Mammary epithelial cell (primary cell): ENCODE measurements at regions not wholly inside any gene's neighbourhood (a gene's known extent, or its start where the extent isn't known, plus 50 kb on each side); places are given as distances from the start of the nearest gene placed in this dataset.

Experiments used
- EZH2 ChIP-seq: IDR thresholded peaks from 2 replicates; pipeline ENCODE4 v1.6.1; 2012; ENCODE audit warnings: low read length, inconsistent platforms, borderline replicate concordance
- TF ChIP-seq, protein P1 (sequence below), 2 donors: IDR thresholded peaks in 1 of 2; conservative IDR thresholded peaks in 1 of 2; 2 replicates each; pipeline ENCODE4 v1.5.1; 2011 to 2012; ENCODE audit warnings: inconsistent platforms in 2 of 2, low read length in 2 of 2, mild to moderate bottlenecking in 2 of 2, control low read depth in 1 of 2, low read depth in 1 of 2; ENCODE audit not compliant: insufficient read depth in 1 of 2; ENCODE audit errors: extremely low read depth in 1 of 2

DNA sequence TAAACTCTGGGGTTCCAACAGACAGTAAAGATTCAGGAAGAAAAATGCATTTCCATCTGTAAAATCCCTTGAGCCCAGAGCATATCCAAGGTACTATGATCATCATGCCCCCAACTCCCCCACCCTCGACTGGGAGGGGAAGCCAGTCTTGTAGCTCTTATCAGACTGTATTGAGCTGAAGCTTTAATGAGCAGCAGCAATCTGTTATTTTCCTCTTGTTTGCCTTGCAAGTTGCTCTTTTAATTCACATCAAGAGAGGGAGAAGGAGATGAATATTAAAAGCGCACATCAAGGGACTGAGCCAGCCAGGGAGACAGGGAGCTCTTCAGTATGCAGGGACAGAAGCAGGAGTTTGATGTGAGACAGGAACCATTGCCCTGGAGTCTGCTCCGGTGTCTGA is 52.5 kb upstream of the KCNA3 start:
- TF ChIP-seq, protein P1, sequence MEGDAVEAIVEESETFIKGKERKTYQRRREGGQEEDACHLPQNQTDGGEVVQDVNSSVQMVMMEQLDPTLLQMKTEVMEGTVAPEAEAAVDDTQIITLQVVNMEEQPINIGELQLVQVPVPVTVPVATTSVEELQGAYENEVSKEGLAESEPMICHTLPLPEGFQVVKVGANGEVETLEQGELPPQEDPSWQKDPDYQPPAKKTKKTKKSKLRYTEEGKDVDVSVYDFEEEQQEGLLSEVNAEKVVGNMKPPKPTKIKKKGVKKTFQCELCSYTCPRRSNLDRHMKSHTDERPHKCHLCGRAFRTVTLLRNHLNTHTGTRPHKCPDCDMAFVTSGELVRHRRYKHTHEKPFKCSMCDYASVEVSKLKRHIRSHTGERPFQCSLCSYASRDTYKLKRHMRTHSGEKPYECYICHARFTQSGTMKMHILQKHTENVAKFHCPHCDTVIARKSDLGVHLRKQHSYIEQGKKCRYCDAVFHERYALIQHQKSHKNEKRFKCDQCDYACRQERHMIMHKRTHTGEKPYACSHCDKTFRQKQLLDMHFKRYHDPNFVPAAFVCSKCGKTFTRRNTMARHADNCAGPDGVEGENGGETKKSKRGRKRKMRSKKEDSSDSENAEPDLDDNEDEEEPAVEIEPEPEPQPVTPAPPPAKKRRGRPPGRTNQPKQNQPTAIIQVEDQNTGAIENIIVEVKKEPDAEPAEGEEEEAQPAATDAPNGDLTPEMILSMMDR (conservative IDR thresholded peaks at IDR 0.05 in 1 of 2, IDR thresholded peaks at IDR 0.05 in 1 of 2; ENCODE audit: extremely low read depth in 1 of 2, insufficient read depth in 1 of 2, low read depth in 1 of 2, low read length in 2 of 2), result no peak
- no peak for TF ChIP-seq EZH2
